ENCODE measurements at regions not wholly inside any gene's neighbourhood (a gene's known extent, or its start where the extent isn't known, plus 50 kb on each side); places are given as distances from the start of the nearest gene placed in this dataset.

DNA sequence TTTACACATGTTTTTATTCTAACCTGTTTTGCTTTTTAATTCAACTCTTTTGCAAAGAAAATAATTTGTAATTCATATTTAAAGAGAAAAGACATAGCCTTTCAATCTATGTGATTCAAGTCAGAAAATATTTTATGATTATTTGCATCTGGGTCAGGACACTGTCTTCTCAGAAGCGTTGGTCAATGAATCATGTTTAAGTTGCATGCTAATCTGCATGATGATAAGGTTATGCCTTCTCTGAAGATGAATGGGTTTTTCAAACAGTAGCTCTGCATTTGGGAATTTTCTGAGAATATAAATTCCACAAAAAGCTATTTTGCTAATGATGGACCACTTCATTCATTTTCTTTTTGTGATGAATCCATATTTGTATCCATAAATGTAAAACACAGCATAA lies 282.5 kb downstream of the TMA16 start:
- WGBS, 2 donors, result 27 to 68% methylated on average over 1 of the region's 1 CpG
- intact Hi-C loops (cut with DNase I; ENCODE audit: low total_unique reads), result no loop called here

DNA sequence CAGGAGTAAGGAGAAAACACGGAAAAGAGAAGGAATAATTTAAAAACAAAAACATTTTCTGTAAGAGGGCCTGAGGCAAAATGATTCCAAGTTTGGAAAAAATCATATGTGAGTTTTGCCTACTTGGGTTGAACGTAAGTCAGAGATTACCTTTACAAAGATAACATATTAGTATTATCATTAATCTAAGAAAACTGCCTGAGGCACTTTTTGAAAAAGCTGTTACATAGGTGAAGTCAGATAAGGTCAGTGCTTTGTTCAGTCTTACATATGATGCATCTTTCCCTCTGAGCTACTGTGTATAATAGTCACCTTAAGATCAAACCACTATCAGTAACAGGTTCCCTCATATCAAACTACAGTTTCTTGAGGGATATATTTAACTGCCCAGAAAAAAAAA lies 287.2 kb downstream of the TMA16 start:
- intact Hi-C loops (cut with DNase I; ENCODE audit: low total_unique reads), result no loop called here

More for the DNA sequence above, 282.5 kb downstream of the TMA16 start:
- Histone ChIP-seq H3K4me3 (no peak overlapping the region), H3K27ac (no peak overlapping the region), H3K27me3 (no peaks in the 10 kb centered on the region), H3K4me1 (no peaks in the 10 kb centered on the region), H3K9me3 (no peaks in the 10 kb centered on the region), H3K36me3 (ENCODE audit: low read depth, missing control alignments) (no peaks in the 10 kb centered on the region)
- TF ChIP-seq, protein P1, sequence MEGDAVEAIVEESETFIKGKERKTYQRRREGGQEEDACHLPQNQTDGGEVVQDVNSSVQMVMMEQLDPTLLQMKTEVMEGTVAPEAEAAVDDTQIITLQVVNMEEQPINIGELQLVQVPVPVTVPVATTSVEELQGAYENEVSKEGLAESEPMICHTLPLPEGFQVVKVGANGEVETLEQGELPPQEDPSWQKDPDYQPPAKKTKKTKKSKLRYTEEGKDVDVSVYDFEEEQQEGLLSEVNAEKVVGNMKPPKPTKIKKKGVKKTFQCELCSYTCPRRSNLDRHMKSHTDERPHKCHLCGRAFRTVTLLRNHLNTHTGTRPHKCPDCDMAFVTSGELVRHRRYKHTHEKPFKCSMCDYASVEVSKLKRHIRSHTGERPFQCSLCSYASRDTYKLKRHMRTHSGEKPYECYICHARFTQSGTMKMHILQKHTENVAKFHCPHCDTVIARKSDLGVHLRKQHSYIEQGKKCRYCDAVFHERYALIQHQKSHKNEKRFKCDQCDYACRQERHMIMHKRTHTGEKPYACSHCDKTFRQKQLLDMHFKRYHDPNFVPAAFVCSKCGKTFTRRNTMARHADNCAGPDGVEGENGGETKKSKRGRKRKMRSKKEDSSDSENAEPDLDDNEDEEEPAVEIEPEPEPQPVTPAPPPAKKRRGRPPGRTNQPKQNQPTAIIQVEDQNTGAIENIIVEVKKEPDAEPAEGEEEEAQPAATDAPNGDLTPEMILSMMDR (IDR thresholded peaks at IDR 0.05), result no peak
- TF ChIP-seq POLR2A (IDR thresholded peaks at IDR 0.05), result no peak
- DNase-seq, result no peak

DNA sequence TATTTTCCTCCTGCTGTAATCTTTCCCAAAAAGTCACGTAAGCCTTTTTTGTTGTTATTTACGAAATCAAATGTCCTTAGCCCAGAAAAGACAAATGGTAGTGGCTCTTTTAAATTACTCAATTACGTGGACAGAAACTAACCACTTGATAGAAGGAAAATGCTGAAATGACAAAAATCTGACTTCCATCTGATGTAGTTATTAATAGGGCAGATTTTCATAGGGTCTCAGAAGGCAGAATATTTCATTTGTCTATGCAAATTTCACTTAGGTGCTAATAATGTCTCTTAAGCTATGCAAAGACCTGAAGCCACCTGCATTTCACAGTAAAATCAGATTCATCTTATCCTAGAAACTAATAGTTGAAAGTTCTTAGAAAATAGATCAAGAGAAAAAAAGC lies 295.7 kb downstream of the TMA16 start:
- Histone ChIP-seq H3K4me1 (no peaks in the 10 kb centered on the region), H3K27me3 (no peaks in the 10 kb centered on the region), H3K36me3 (ENCODE audit: low read depth, missing control alignments) (no peaks in the 10 kb centered on the region), H3K9me3 (no peaks in the 10 kb centered on the region), H3K4me3 (no peak overlapping the region), H3K27ac (no peak overlapping the region)
- TF ChIP-seq POLR2A (IDR thresholded peaks at IDR 0.05), result no peak
- TF ChIP-seq, protein P1 (IDR thresholded peaks at IDR 0.05), result no peak
- no peak for DNase-seq
- intact Hi-C loops (cut with DNase I; ENCODE audit: low total_unique reads), result no loop called here
- 89 to 91% methylated on average over 3 of the region's 3 CpGs for WGBS, 2 donors

More for the DNA sequence above, 287.2 kb downstream of the TMA16 start:
- TF ChIP-seq POLR2A (IDR thresholded peaks at IDR 0.05), result no peak
- TF ChIP-seq, protein P1 (IDR thresholded peaks at IDR 0.05), result no peak
- no peak overlapping the region for H3K4me3 ChIP-seq
- no peaks in the 10 kb centered on the region for H3K4me1 ChIP-seq
- WGBS, 2 donors, result 73 to 79% methylated on average over 2 of the region's 2 CpGs
- H3K27ac ChIP-seq, result no peak overlapping the region
- DNase-seq, result no peak
- H3K9me3 ChIP-seq, result no peaks in the 10 kb centered on the region
- no peaks in the 10 kb centered on the region for H3K36me3 ChIP-seq (ENCODE audit: low read depth, missing control alignments)
- H3K27me3 ChIP-seq, result no peaks in the 10 kb centered on the region

DNA sequence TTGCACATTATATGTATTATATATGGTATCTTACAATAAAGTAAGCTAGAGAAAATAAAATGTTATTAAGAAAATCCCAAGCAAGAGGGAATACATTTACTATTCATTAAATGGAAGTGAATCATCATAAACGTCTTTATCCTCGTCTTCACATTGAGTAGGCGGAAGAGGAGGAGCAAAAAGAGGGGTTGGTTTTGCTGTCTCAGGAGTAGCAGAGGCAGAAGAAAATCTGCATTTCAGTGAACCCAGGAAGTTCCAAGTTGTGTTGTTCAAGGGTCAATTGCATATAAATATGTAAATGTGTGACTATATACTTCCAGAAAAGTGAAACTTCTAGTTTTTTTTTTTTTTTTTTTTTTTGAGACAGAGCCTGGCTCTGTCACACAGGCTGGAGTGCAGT lies 301.4 kb downstream of the TMA16 start:
- Histone ChIP-seq H3K36me3 (ENCODE audit: low read depth, missing control alignments) (no peaks in the 10 kb centered on the region), H3K9me3 (no peaks in the 10 kb centered on the region), H3K4me1 (no peaks in the 10 kb centered on the region), H3K4me3 (no peak overlapping the region), H3K27ac (no peak overlapping the region), H3K27me3 (no peaks in the 10 kb centered on the region)
- 83% methylated on average over 3 of the region's 3 CpGs for WGBS, 2 donors
- DNase-seq, result no peak
- intact Hi-C loops (cut with DNase I; ENCODE audit: low total_unique reads), result no loop called here
- no peak for TF ChIP-seq POLR2A (IDR thresholded peaks at IDR 0.05)
- TF ChIP-seq, protein P1 (IDR thresholded peaks at IDR 0.05), result no peak

DNA sequence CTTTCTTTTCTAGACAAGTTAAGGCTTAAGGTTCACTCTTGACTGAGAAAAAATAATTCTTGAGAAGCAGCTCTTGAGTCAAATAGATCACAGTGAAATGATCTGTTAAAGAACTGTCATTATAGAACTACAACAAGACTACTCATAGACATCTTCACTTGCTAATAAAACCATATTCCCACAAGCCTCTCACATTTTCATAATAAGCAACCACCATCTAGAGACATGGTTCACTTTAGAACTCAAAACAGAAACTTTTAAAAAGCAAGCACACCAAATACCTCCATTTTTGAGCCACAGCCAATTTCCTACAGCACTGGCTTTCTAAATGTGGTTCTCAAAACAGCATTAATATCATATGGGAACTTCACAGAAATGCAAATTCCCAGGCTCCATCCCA lies 309.5 kb downstream of the TMA16 start:
- no peaks in the 10 kb centered on the region for H3K27me3 ChIP-seq
- DNase-seq, result no peak
- H3K36me3 ChIP-seq (ENCODE audit: low read depth, missing control alignments), result no peaks in the 10 kb centered on the region
- TF ChIP-seq, protein P1 (IDR thresholded peaks at IDR 0.05), result no peak
- TF ChIP-seq POLR2A (IDR thresholded peaks at IDR 0.05), result no peak
- intact Hi-C loops (cut with DNase I; ENCODE audit: low total_unique reads), result no loop called here
- no peak overlapping the region for H3K4me3 ChIP-seq
- no peaks in the 10 kb centered on the region for H3K9me3 ChIP-seq
- H3K27ac ChIP-seq, result no peak overlapping the region
- no peaks in the 10 kb centered on the region for H3K4me1 ChIP-seq
